ENCODE measurements at regions not wholly inside any gene's neighbourhood (a gene's known extent, or its start where the extent isn't known, plus 50 kb on each side); places are given as distances from the start of the nearest gene placed in this dataset.

DNA sequence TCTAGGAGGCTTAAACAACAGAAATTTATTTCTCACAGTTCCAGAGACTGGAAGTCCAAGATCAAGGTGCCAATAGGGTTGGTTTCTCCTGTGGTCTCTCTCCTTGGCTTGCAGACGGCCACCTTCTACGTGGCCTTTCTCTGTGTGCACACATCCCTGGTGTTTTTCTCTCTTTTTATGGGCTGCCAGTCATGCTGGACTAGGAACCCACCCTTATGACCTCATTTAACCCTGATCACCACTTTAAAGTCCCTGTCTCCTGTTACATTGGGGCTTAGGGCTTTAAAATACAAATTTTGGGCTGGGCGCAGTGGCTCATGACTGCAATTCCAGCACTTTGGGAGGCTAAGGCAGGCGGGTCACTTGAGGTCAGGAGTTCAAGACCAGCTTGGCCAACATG lies 157.1 kb downstream of the TLE1 start:
- no peak for DNase-seq

DNA sequence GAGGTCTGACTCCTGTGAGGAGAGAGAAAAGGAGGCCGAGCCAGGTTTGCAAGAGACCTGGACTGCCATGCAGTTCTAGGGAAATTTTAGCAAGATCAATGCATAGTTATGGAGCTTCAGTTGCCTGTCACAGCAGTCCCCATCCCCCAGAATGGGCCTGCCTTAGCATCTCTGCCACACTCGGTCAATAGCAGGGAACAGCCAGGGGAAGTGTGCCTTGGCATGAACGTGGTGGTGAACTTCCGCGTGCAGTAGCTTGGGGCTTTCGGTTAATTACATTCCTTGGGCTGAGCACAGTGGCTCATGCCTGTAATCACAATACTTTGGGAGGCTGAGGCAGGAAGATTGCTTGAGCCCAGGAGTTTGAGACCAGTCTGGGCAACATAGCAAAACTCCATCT lies 157.8 kb downstream of the TLE1 start:
- no peak for DNase-seq

DNA sequence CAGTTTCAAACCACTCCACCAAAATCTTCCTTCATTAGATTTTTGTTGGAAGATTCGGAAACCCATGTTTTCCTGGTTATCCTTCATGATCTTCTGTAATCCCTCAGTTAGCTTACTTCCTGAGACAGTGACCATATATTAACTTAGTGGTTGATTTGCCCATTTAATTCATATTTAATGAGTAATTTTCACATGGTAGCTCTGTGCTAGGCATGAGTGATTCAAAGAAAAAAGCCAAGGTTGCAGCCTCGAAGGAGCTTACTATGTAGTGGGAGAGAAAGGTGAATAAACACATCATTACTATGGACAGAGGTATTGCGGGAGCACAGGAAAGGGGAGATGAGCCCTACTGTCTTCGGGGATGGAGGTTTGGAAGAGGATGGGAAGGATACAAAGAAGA lies 158.5 kb downstream of the TLE1 start:
- no peak for DNase-seq

DNA sequence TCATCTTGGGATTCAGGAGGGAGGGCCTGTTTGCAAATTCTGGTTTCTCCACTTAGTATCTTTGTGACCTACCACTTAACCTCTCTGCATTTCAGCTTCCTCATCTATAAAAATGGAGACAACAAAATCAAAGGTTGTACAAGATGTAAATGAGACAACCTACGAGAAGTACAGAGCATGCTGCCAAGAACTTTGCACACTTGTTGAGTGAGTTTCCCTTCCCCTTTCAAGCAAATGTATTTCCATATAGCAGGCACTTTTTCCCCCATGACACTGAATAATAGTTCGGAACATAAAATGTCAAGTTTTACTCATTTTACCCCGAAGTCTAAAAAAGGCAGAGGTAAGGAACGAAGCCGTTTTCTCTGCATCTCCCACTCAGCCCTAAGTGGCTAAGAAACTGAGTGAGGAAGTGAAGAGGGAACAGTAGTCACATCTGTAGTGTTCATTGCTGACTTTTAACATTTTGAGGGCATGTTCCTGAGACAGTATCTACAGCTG lies 159.0 kb downstream of the TLE1 start:
- no peak for DNase-seq

DNA sequence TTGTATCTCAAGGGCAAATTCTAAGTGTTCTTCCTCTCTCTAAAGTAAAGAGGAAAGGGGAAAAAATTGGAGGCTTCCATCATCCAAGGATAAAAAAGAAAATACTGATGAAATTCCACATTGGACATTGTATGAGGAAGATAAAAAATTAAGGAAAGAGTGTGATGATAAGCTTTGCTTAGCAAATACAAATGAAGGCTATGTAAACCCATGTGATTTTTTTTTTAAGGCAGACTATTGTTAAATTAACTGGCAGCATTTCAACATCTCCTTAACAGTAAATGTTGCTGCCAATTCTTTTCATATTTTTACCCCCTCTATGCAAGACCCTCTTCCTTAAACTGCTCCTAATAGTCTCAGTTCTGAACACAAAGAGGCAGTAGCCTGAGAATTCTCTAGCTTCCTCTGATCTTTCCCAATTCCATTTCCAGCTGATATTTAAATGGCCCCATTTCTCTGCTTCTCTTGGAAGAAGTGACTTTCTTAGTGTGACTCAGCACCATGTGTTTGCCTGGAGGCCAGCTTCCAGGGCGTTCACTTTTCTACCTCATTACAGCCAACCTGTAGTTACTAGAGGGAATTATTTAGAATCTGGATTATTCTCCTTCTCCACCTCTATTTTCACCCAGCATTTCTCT lies 159.7 kb downstream of the TLE1 start:
- DNase-seq, result no peak

DNA sequence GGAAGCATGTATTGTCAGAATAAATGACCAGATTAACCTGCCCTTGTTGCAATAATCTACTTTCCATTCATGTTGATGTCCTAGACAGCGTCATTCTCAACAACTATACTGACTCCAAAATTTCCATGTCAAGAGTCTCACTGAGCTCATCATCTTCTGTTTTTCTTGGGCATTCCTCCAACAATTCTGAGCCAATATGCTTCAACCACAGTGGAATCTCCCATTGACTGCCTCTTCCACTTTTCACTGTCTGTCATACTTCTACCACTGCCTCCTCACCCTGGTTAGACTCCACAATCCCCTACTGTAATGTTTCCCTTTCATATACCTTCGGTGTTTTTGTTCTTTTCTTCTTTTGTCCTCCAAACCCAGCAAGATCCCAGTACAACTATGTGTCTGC lies 162.8 kb downstream of the TLE1 start:
- no peak for DNase-seq

DNA sequence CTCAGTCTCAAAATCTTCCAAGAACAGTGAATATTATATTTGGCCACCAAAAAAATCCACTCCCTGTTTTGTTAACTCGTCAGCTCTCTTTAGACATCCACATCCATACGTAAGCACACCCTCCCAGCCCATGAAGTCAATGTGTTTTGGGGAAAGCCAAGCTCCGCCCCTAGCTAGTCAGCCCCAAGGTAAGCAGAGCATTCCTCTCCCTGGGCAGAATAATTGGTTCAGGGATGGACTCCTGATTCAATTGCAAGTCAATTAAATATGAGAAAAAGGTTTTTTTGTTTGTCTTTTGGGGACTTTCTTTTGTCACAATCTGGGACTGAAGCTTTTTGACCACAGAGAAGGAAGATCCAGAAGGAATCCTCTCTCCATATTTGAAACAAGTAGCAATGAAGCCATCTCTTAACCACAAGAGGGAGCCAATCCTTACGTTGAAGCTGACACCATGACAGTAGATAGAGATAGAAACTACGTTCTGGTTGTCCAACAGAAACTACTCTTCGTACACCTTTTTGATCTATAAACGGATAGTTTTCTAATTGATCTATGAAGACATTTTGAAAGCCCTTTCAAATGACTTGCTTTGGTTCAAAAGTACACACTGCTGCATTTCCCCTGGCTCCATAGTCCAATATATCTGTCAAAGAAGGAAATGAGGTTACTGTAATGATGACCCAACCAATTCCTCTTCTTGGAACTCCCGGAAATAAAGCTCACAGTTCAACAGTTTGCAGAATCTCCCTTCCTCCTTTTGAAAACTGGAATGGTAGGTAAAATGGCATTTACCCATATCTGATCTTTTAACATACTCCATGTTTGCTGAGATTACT lies 166.4 kb downstream of the TLE1 start:
- peak; percentile 17 to 81 (median 37) for DNase-seq

DNA sequence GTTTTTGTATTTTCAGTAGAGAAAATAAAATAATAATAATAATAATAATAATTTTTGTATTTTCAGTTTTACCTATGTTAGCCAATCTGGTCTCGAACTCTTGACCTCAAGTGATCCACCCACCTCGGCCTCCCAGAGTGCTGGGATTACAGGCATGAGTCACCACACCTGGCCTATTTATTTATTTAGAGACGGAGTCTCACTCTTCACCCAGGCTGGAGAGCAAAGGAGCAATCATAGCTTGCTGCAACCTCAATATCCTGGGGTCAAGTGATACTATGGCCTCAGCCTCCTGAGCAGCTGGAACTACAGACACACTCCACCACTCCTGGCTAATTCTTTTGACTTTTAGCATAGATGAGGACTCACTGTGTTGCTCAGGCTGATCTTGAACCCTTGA lies 167.5 kb downstream of the TLE1 start:
- peak in 1 of 3 experiments; percentile 25 for DNase-seq

DNA sequence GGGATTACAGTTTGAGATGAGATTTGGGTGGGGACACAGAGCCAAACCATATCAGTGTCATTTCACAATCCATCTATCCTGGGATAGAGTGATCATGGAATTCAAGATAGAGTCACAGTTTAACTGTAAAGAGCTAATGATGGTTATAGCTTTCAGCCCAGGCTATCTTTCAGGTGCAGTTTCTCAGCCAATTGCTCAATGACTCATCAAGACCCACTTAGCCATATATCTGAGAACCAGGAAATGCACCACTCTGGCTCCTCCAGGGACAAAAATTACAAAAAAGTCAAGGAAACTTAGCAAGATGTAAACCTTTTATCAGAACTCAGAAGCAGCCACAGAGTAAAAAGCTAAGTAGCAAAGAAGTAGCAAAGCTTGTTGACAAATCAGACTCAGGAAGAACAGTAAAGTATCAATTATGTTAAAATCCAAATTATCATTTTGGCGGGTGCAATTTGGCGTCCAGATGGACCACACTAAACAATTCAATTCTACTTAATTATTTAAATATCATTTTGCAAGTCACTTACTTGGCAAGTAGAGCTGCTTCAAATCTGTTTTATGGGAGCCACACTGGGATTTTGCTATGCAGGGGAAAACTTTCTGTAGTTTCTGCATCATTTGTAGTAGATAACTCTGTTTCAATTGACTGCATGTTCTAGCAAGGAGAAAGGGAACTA lies 169.4 kb downstream of the TLE1 start:
- DNase-seq, result peak in 1 of 3 experiments; percentile 22

DNA sequence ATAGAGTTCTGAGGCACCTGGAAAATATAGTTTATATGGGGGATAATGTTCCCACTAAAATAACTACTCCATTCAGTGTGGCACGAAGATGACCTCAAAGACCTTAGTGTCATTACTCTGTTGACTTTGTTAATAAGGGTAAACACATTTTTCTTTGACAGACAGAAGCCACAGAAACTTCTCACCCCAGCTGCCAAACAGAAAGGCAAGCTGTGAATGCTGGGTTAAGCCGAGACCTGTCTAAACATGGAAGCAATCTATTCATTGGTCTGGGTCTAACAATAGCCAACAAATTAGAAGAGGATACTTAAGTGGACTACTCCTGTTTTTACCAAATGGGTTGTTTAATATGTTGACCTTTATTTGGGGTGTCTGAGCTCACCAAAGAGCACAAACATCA lies 171.4 kb downstream of the TLE1 start:
- DNase-seq, result peak in 2 of 3 experiments; percentile 79 to 98

DNA sequence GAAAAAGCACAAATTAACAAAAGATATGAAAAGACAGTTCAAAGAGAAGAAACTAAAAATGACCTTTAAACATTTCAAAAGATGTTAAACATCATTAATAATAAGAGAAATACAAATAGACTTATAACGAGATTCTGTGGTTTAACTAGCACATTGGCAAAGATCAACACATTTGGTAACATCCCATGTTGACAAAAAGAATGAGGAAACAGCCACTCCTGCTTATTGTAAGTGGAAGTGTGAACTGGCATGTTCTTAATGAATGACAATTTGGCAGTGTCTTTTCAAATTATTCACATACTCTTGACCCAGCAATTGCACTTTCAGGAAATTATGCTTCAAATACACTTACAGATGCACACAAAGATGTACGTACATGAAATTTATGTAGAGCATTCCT lies 176.3 kb downstream of the TLE1 start:
- DNase-seq, result peak in 1 of 3 experiments; percentile 17

DNA sequence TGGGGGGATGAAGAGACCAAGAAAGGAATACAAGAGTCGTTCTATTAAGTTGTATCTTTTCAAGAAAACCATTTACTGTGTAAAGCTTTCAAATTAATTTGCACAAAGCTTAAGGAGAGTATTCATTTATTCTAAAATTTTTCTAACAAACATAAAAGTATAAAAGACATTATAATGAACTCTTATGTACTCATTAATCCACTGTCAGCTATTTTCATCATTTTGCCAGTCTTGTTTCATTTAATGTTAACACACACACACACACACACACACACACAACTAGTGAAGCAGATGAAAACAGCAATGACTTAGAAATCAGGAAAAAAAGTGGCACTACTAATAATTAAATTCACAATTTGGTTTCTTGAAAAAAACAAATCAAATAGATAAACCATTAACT lies 176.7 kb downstream of the TLE1 start:
- DNase-seq, result no peak

DNA sequence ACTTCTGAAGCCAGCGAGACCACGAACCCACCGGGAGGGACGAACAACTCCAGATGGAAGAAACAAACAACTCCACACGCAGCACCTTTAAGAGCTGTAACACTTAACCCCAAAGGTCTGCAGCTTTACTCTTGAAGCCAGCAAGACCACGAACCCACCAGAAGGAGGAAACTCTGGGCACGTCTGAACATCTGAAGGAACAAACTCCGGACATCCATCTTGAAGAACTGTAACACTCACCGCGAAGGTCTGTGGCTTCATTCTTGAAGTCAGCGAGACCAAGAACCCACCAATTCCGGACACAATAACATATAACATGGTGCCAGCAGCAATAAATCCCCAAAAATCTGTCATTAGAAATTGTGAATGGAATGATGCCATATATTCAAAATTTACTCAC lies 180.9 kb downstream of the TLE1 start:
- DNase-seq, result no peak

DNA sequence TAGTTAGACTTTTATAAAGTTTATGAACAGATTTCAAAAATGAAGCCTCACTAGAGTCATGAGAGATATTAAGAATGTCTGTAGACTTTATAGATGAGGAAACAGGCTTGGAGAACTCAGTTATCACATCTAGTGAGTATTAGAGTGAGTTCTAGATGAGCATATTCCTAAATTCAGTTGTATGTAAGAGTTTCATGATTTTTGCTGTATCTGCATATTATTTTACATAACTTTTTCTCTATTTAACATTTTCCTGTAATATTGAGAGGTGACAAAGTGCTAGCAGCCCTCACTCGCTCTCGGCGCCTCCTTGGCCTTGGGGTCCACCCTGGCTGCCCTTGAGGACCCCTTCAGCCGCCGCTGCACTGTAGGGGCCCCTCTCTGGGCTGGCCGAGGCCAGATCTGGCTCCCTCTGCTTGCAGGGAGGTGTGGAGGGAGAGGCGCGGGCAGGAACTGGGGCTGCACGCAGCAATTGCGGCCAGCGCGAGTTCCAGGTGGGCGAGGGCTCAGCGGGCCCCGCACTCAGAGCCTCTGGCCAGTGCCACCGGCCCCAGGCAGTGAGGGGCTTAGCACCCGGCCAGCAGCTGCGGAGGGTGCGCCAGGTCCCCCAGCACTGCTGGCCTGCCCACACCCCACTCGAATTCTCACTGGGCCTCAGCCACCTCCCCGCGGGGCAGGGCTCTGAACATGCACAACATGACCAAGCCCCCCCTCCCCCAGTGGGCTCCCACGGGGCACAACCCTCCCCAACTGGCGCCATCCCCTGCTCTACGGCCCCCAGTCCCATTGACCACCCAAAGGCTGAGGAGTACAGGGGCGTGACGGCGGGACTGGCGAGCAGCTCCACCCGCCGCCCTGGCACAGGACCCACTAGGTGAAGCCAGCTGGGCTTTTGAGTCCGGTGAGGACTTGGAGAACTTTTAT lies 182.1 kb downstream of the TLE1 start:
- no peak for DNase-seq

DNA sequence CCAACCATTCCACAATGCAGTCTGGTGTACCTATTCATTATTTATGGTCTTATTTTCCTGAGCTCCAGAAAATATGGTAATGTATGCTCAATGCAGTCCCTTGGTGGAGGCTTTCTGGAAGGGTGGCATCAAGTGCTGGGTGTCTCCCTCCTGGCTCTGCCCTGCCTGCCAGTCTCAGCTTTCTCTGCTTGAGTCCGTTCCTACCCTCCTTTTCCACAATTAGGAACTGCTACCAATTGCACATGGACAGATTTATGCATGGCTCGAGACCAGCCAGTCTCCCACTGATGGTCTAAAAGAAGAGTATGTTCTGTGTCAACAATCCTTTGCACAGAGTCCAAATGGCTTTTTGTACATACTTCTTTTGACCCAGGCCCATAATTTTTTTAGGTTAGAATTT lies 189.8 kb downstream of the TLE1 start:
- DNase-seq, result no peak

DNA sequence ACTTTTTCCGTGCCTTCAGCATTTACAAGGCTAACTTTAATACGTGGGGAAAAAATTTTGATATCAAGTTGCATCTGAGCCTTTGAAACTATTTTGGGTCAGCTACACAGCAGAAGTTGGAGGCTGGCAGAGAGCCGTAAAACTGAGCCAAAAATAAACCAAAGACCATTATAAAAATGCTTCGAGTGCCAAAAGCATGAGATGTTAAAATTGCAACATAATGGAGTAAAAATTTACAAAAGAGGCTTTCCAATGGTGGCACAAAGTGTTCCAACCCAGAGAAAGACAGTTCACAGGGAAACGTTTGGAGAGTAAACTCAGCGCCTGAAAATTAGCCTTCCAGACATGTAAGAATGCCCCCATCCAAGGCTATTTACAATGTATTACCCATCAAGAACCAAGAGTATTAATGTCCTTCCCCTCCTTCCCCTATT lies 190.3 kb downstream of the TLE1 start:
- no peak for DNase-seq

DNA sequence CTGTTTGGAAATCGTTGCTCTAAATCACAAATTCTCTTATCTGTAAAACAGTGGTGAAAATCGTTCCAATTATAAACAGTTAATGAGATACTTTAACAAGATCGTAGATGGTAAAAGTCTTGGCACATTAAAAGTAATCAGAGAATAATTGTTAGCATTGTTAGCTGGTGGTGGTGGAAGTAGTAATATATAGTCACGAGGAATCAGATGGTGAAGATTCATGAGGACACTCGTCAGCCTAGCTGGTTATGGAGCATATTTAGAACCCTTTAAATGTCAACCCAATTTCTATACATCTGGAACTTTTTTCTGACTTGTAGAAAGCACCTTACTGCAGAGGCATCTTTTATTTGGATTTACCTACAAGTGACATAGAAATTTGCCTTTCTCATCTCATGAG lies 190.8 kb downstream of the TLE1 start:
- no peak for DNase-seq

DNA sequence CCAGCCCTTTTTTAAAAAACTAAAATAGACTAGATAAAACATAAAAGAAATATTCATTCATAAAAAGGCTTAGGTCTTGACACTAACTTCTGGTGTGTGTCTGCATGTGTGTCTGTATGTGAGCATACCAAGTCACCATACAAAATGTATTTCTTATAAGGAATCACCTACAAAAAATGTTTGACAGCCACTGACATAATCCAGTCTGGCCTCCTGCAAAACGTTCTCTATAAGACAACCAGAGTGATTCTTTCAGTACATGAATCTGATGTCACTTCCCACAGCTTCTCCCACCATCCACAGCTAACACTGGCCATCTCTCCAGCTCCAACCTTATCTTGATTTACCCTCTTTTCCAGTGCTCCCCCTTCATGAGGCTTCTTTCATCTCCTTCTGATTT lies 192.3 kb downstream of the TLE1 start:
- DNase-seq, result no peak

DNA sequence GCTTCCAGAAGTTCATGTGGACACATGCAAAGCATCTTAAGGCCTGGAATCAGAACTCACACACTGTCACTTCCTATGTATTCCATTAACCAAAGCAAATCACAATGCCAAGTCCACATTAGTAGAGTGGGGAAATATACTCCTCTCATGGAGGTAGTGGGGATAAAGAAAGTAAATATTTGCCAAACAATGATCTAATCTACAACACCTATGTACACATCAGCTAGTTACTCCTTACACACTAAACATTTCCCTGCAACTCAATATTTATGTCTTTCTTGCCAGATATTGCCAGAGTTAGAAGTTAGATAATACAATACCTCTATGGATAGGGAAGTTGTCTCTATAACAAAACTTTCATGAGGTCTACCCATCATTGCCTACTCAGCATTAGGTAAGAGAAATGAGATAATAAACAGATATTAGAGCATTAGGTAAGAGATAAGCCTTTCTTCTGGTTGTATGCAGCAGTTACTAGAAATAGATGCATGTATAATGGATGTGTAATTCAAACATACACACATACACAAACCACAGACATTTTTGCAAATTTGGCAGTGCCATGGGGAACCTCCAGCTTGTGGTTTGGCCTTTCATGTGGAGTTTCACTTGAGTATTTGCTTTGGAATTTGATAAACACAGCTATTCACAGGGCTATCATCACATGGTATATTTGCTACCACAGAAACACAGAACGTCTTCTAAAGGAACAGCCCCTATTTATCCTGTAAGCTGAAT lies 196.5 kb downstream of the TLE1 start:
- DNase-seq, result peak in 2 of 3 experiments; percentile 3 to 16

DNA sequence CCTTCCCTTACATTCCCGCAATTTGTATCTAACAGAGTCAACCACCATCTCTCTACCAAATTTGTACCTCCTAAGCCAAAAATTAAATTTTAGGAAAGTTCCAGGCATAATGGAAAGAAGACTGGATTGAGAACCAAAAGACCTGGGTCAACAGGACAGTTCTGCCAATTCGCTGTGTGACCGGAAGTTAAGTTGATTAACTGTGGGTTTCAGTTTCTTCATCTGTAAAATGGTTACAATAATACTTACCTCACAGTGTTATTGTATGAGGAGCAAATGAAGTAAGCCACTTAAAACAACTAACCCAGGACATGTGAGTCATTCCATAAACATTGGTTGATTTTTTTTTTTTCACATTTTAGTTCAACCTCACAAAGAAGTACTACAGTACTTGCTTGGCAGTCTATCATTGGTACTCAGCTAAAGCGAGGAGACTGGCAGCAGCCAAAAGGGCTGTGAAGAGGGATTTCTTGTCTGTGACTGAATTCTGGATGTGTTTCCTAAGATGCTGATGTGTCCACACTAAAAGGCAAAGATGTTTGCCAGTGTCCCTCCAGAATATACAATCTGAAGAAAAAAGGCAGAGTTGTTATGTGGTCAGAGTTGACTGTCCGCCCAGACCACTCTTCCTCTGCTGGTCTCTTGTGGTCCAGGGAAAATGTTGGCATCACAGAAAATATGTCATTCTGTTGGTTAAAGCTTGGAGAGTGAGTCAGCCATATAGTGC lies 198.6 kb downstream of the TLE1 start:
- no peak for DNase-seq

DNA sequence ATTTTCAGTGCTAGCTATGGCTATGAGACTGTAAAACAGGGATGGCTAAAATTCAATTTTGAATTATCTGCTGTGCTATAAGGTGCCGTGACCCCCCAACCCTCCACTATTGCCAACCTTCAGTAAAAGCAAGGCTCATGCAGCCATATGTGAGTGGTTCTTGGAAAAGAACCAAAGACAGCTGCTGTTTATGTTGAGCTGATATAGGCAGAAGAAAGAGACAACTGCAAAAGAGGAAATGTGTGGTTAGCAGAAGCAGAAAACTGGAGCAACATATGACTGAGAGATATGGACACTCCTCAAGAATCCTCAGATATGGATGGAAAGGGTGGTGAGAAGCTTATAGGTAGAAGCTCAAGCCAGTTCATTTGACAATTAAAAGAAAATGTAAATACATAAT lies 200.3 kb downstream of the TLE1 start:
- no peak for DNase-seq
